K562 (cell line): ENCODE measurements at regions not wholly inside any gene's neighbourhood (a gene's known extent, or its start where the extent isn't known, plus 50 kb on each side); places are given as distances from the start of the nearest gene placed in this dataset.

Source experiments
- ATAC-seq: fragments of 200-7000 bp; cut with Tn5 transposase; 3 replicates; pipeline ENCODE4 v1.9.1; 2020; ENCODE audit warnings: moderate library complexity
- BruUV-seq: library from RNA; stranded (reverse); fragments of 400-500 nt; replicated peaks from 2 replicates; lab custom pipeline; 2021; lab: Mats Ljungman, UMichigan
- CTCF ChIA-PET: fragments of 300-600 bp; formaldehyde crosslinking; extraction: SDS; loops from one replicate; lab custom pipeline; 2021; ENCODE audit warnings: low intra/inter-chr PET ratio; lab: Yijun Ruan, JAX
- POLR2A ChIA-PET: fragments of 300-600, 350-650 bp; sonication (Branson Sonifier 250); formaldehyde crosslinking; extraction: SDS; loops from one replicate; lab custom pipeline; 2021; ENCODE audit warnings: antibody characterized with exemption, inconsistent platforms; lab: Yijun Ruan, JAX
- DNase-seq, 4 experiments: peaks; one replicate each; pipeline versions ENCODE4 v3.0.0 to v3.0.0-alpha.2; 2011 to 2018; ENCODE audit warnings: low spot score in 3 of 4, mixed read lengths in 3 of 4; ENCODE audit errors: extremely low read depth in 1 of 4
- FAIRE-seq: peaks from 2 replicates; lab custom pipeline; 2011; peaks lifted over from hg19 to GRCh38; lab: Jason Lieb, UNC
- H2AFZ ChIP-seq: 2 replicates; pipeline ENCODE4 v1.6.0; 2011; ENCODE audit warnings: low read depth, low read length, control low read depth, inconsistent platforms
- H3K27ac ChIP-seq: fragments of 200-600 bp; 3 replicates; pipeline ENCODE4 v1.8.0; 2011; ENCODE audit warnings: low read depth, mild to moderate bottlenecking, control low read depth, inconsistent platforms, low read length, moderate library complexity, mixed read lengths; ENCODE audit errors: extremely low read depth
- H3K27me3 ChIP-seq, 2 experiments: fragments of 300-600 bp in 1 of 2; 2 replicates in 1 of 2; 3 replicates in 1 of 2; pipeline versions ENCODE4 v1.6.0 to v1.8.0; 2011; ENCODE audit warnings: inconsistent platforms in 2 of 2, low read length in 2 of 2, mild to moderate bottlenecking in 1 of 2, mixed read lengths in 1 of 2, moderate library complexity in 1 of 2; ENCODE audit not compliant: control insufficient read depth in 2 of 2, insufficient read depth in 2 of 2
- H3K36me3 ChIP-seq: fragments of 300-600 bp; 3 replicates; pipeline ENCODE4 v1.8.0; 2011; ENCODE audit warnings: mild to moderate bottlenecking, low read length, inconsistent platforms; ENCODE audit not compliant: control insufficient read depth, insufficient read depth
- H3K4me1 ChIP-seq, 2 experiments: fragments of 200-600 bp in 1 of 2; replicated peaks in 1 of 2; 2 replicates in 1 of 2; 3 replicates in 1 of 2; pipeline versions ENCODE4 v1.5.1 to v1.8.0; 2011; ENCODE audit warnings: inconsistent platforms in 2 of 2, low read length in 2 of 2, mild to moderate bottlenecking in 1 of 2, mixed read lengths in 1 of 2, moderate library complexity in 1 of 2; ENCODE audit not compliant: control insufficient read depth in 2 of 2, insufficient read depth in 2 of 2
- H3K4me2 ChIP-seq: 2 replicates; pipeline ENCODE4 v1.6.1; 2011; ENCODE audit warnings: low read length, control low read depth, inconsistent platforms, mixed read lengths; ENCODE audit not compliant: insufficient read depth
- H3K4me3 ChIP-seq: fragments of 200-600 bp; sonication (generic), shearing (Covaris generic); 2 replicates; pipeline ENCODE4 v1.5.1; 2016; ENCODE audit warnings: control low read depth, inconsistent platforms
- H3K79me2 ChIP-seq: fragments of 200-600 bp; 3 replicates; pipeline ENCODE4 v1.8.0; 2011; ENCODE audit warnings: low read length, inconsistent platforms; ENCODE audit not compliant: control insufficient read depth, insufficient read depth
- H3K9ac ChIP-seq, 2 experiments: 2 replicates each; pipeline versions ENCODE4 v1.6.0 to v1.6.1; 2011; ENCODE audit warnings: low read depth in 2 of 2, low read length in 2 of 2, control low read depth in 1 of 2, inconsistent platforms in 1 of 2, mild to moderate bottlenecking in 1 of 2, mixed read lengths in 1 of 2; ENCODE audit not compliant: insufficient read depth in 1 of 2
- H3K9me1 ChIP-seq: one replicate; pipeline ENCODE4 v1.6.0; 2011; ENCODE audit warnings: inconsistent platforms, mild to moderate bottlenecking, low read length, moderate library complexity; ENCODE audit not compliant: control insufficient read depth, insufficient read depth
- H3K9me3 ChIP-seq: replicated peaks from 2 replicates; pipeline ENCODE4 v1.5.1; 2011; ENCODE audit warnings: low read depth, low read length, inconsistent platforms; ENCODE audit not compliant: control insufficient read depth, insufficient read depth
- H4K20me1 ChIP-seq: replicated peaks from 2 replicates; pipeline ENCODE4 v1.6.1; 2011; ENCODE audit warnings: low read length, inconsistent platforms, mixed read lengths; ENCODE audit not compliant: control insufficient read depth, insufficient read depth
- ARID1B ChIP-seq: fragments of 450-650 bp; IDR thresholded peaks from 2 replicates; pipeline ENCODE4 v1.6.1; 2016; ENCODE audit warnings: antibody characterized with exemption, mild to moderate bottlenecking, inconsistent platforms
- BHLHE40 ChIP-seq: IDR thresholded peaks from 2 replicates; pipeline ENCODE4 v1.6.1; 2011; ENCODE audit warnings: low read length, improper control_type of control experiment
- CBFA2T3 ChIP-seq: fragments of 450-650 bp; IDR thresholded peaks from 2 replicates; pipeline ENCODE4 v1.6.1; 2017
- CBFB ChIP-seq: sonication (generic); formaldehyde crosslinking; IDR thresholded peaks from 2 replicates; pipeline ENCODE4 v1.4.0; 2020; ENCODE audit warnings: mild to moderate bottlenecking, missing genetic modification reagents
- DACH1 ChIP-seq: fragments of 450-650 bp; IDR thresholded peaks from 2 replicates; pipeline ENCODE4 v1.6.1; 2018; ENCODE audit not compliant: partially characterized antibody
- MAFF ChIP-seq: IDR thresholded peaks from 2 replicates; pipeline ENCODE4 v1.6.1; 2012; ENCODE audit warnings: low read length, improper control_type of control experiment
- MAFK ChIP-seq: IDR thresholded peaks from 2 replicates; pipeline ENCODE4 v1.6.1; 2011; ENCODE audit warnings: low read length, improper control_type of control experiment
- TBL1XR1 ChIP-seq, 2 experiments: IDR thresholded peaks; 2 replicates each; pipeline ENCODE4 v1.6.1; 2012; ENCODE audit warnings: improper control_type of control experiment in 2 of 2, low read length in 2 of 2, mild to moderate bottlenecking in 1 of 2
- TSC22D4 ChIP-seq: fragments of 450-650 bp; IDR thresholded peaks from 2 replicates; pipeline ENCODE4 v1.6.1; 2016; ENCODE audit warnings: missing genetic modification characterization, missing biosample characterization, control low read depth
- ZBTB7A ChIP-seq: IDR thresholded peaks from 2 replicates; pipeline ENCODE4 v1.6.1; 2011; ENCODE audit warnings: low read depth, mild to moderate bottlenecking, low read length, moderate library complexity, borderline replicate concordance; ENCODE audit not compliant: control insufficient read depth
- WGBS: fragments of 100-300 bp; shearing (Covaris generic); methylation state at CpG from one replicate; pipeline ENCODE4 v1.1.6; 2016; ENCODE audit warnings: low coverage, mixed read lengths; ENCODE audit not compliant: insufficient coverage; ENCODE audit errors: missing lambda C conversion rate; 5-methylcytosine and 5-hydroxymethylcytosine counted together
- in situ Hi-C: fragments of 300-500 bp; cut with MboI; formaldehyde crosslinking; loops from 4 replicates; pipeline ENCODE4 v1.15.0; 2018; ENCODE audit warnings: inconsistent platforms, mixed read lengths
- intact Hi-C: fragments of 100-400 bp; cut with micrococcal nuclease; formaldehyde crosslinking; loops from 2 replicates; pipeline ENCODE4 v1.14.2; 2022
- TF ChIP-seq, protein P1 (sequence below): sonication (generic); formaldehyde crosslinking; IDR thresholded peaks from 2 replicates; pipeline ENCODE4 v1.8.1; 2023; ENCODE audit warnings: mild to moderate bottlenecking, missing genetic modification reagents
- TF ChIP-seq, protein P2 (sequence below): fragments of 450-650 bp; IDR thresholded peaks from 2 replicates; pipeline ENCODE4 v1.7.0; 2016; ENCODE audit warnings: borderline replicate concordance
- TF ChIP-seq, protein P3 (sequence below): fragments of 450-650 bp; IDR thresholded peaks from 2 replicates; pipeline ENCODE4 v1.6.1; 2016; ENCODE audit warnings: antibody characterized with exemption
- TF ChIP-seq, protein P4 (sequence below): fragments of 150-350 bp; conservative IDR thresholded peaks from 2 replicates; pipeline ENCODE4 v1.6.1; 2014; ENCODE audit warnings: low read length

DNA sequence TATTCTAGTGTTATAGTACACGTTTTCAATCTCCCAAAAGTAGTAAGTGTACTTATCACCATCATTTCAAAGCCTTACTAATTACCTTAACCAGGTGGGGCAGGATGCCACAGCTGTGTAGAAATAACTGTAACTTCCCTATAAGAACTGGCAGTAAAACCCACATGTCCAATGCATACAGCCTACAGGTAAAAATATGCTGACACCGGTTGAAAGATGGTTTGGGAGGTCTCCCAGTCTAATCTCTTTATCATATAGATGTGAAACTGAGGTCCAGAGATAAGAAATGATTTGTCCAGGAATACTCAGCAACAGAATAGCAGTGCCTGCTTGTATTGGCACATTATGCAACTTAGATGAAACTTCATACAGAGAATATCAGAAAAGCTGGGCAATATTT is 322.9 kb downstream of the BCL11A start (continued):
- TF ChIP-seq, protein P1, sequence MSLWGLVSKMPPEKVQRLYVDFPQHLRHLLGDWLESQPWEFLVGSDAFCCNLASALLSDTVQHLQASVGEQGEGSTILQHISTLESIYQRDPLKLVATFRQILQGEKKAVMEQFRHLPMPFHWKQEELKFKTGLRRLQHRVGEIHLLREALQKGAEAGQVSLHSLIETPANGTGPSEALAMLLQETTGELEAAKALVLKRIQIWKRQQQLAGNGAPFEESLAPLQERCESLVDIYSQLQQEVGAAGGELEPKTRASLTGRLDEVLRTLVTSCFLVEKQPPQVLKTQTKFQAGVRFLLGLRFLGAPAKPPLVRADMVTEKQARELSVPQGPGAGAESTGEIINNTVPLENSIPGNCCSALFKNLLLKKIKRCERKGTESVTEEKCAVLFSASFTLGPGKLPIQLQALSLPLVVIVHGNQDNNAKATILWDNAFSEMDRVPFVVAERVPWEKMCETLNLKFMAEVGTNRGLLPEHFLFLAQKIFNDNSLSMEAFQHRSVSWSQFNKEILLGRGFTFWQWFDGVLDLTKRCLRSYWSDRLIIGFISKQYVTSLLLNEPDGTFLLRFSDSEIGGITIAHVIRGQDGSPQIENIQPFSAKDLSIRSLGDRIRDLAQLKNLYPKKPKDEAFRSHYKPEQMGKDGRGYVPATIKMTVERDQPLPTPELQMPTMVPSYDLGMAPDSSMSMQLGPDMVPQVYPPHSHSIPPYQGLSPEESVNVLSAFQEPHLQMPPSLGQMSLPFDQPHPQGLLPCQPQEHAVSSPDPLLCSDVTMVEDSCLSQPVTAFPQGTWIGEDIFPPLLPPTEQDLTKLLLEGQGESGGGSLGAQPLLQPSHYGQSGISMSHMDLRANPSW, result no peak
- no peak for TF ChIP-seq TSC22D4 (tag)

DNA sequence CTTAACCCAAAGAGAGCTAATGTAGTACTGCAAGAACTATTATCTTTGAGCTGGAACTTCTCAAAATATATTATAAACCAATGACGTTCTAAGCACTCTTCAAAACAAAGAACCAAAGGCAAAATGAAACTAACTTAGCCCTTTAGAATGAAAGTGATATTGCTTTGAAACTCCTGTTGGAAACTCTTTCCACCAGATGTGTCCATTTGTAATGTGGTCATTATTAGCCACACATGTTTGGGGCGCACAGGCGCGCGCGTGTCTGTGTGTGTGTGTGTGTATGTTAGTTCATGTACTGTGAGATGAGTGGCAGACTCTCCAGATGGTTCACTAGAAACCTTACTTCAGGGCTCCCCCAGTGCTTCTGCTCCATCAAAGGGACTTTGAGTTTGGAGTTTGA is 323.4 kb downstream of the BCL11A start:
- no peak overlapping the region for H2AFZ ChIP-seq
- H3K4me2 ChIP-seq, result no peak overlapping the region
- BruUV-seq, result no TSS peak
- ATAC-seq, result no peak
- H4K20me1 ChIP-seq, result no peaks in the 10 kb centered on the region
- no peaks in the 10 kb centered on the region for H3K27me3 ChIP-seq
- H3K4me3 ChIP-seq, result no peak overlapping the region
- H3K27ac ChIP-seq, result no peak overlapping the region
- no peak for DNase-seq
- intact Hi-C loops, result no loop called here
- no peaks in the 10 kb centered on the region for H3K9me3 ChIP-seq
- FAIRE-seq, result no peak
- H3K36me3 ChIP-seq, result no peaks in the 10 kb centered on the region
- H3K9me1 ChIP-seq, result no peaks in the 10 kb centered on the region
- no peaks in the 10 kb centered on the region for H3K79me2 ChIP-seq
- CTCF ChIA-PET, result no interaction called here
- WGBS, result 0% methylated on average over 6 of the region's 6 CpGs
- POLR2A ChIA-PET, result no interaction called here
- no peaks in the 10 kb centered on the region for H3K4me1 ChIP-seq
- no peak overlapping the region for H3K9ac ChIP-seq
- in situ Hi-C loops, result no loop called here
- TF ChIP-seq, protein P2, sequence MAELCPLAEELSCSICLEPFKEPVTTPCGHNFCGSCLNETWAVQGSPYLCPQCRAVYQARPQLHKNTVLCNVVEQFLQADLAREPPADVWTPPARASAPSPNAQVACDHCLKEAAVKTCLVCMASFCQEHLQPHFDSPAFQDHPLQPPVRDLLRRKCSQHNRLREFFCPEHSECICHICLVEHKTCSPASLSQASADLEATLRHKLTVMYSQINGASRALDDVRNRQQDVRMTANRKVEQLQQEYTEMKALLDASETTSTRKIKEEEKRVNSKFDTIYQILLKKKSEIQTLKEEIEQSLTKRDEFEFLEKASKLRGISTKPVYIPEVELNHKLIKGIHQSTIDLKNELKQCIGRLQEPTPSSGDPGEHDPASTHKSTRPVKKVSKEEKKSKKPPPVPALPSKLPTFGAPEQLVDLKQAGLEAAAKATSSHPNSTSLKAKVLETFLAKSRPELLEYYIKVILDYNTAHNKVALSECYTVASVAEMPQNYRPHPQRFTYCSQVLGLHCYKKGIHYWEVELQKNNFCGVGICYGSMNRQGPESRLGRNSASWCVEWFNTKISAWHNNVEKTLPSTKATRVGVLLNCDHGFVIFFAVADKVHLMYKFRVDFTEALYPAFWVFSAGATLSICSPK, result no peak
- TF ChIP-seq MAFF, result no peak
- no peak for TF ChIP-seq MAFK
- TF ChIP-seq CBFB (CRISPR knock-in tag), result no peak
- TF ChIP-seq, protein P3, sequence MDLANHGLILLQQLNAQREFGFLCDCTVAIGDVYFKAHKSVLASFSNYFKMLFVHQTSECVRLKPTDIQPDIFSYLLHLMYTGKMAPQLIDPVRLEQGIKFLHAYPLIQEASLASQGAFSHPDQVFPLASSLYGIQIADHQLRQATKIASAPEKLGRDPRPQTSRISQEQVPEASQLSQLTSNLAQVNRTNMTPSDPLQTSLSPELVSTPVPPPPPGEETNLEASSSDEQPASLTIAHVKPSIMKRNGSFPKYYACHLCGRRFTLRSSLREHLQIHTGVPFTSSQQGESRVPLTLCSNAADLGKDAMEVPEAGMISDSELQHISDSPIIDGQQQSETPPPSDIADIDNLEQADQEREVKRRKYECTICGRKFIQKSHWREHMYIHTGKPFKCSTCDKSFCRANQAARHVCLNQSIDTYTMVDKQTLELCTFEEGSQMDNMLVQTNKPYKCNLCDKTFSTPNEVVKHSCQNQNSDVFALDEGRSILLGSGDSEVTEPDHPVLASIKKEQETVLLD, result no peak
- TF ChIP-seq, protein P4, sequence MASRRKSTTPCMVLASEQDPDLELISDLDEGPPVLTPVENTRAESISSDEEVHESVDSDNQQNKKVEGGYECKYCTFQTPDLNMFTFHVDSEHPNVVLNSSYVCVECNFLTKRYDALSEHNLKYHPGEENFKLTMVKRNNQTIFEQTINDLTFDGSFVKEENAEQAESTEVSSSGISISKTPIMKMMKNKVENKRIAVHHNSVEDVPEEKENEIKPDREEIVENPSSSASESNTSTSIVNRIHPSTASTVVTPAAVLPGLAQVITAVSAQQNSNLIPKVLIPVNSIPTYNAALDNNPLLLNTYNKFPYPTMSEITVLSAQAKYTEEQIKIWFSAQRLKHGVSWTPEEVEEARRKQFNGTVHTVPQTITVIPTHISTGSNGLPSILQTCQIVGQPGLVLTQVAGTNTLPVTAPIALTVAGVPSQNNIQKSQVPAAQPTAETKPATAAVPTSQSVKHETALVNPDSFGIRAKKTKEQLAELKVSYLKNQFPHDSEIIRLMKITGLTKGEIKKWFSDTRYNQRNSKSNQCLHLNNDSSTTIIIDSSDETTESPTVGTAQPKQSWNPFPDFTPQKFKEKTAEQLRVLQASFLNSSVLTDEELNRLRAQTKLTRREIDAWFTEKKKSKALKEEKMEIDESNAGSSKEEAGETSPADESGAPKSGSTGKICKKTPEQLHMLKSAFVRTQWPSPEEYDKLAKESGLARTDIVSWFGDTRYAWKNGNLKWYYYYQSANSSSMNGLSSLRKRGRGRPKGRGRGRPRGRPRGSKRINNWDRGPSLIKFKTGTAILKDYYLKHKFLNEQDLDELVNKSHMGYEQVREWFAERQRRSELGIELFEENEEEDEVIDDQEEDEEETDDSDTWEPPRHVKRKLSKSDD, result no peak
- no peak for TF ChIP-seq BHLHE40
- no peak for TF ChIP-seq TBL1XR1 (IDR thresholded peaks at IDR 0.05; ENCODE audit: low read length in 2 of 2)
- TF ChIP-seq DACH1, result no peak
- TF ChIP-seq ARID1B, result no peak
- no peak for TF ChIP-seq ZBTB7A
- TF ChIP-seq CBFA2T3, result no peak
